ENCODE measurements at regions not wholly inside any gene's neighbourhood (a gene's known extent, or its start where the extent isn't known, plus 50 kb on each side); places are given as distances from the start of the nearest gene placed in this dataset.
"Not testable (repeated sequence)": the region's sequence is repeated elsewhere in the genome, so short reads cannot be mapped to it uniquely, and the experiment has no call there.

GRCh38 chr3:78266550-78266949 is 1226.7 kb downstream of the ROBO2 start:
- not testable (repeated sequence) for DNase-seq

- no peak for DNase-seq
Measured at GRCh38 chr3:78267235-78267634, 1227.3 kb downstream of the ROBO2 start.

GRCh38 chr3:78268087-78268486 is 1228.2 kb downstream of the ROBO2 start:
- no peak for DNase-seq

DNA sequence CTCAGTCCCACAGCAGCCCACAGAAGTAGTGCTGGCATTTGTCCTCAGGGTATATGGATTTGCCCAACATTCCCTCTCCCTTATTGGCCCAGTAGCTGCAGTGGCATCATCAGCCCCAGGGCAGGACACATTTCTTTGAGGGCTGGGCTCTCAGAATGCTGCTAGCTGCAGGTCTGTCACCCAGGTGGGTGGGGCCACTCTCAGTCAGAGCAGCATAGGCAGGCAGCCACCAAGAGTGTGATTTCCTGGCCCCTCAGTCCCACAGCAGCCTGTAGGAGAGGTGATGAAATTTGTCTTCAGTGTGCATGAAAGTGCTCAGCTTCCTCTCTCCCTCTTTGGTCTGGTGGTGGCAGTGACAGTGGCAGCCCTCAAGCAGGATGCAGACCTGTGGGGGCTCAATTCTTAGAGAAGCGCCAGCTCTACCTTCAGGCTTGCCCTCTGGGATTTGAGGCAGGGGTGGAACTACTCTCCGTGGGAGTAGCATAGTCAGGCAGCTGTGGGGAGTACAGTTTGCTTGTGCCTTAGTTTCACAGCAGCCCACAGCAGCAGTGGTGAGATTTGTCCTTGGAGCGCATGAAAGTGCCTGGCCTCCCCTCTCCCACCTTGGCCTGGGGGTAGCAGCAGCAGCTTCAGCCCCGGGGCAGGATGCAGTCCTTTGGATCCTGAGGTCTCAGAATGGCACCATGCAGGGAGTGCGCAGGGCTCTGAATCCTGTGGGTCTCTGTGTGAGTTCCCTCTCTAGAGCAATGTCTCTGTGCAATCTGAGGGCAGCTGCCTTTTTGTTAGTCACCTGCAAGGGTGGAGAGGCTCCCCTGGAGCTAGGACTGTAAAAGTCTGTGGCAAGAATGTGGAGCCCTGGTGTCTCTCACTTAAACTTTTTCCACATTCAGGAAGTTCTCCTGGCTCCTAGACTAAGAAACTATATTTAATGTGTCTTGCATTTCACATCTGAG is 1229.1 kb downstream of the ROBO2 start:
- no peak for DNase-seq

DNA sequence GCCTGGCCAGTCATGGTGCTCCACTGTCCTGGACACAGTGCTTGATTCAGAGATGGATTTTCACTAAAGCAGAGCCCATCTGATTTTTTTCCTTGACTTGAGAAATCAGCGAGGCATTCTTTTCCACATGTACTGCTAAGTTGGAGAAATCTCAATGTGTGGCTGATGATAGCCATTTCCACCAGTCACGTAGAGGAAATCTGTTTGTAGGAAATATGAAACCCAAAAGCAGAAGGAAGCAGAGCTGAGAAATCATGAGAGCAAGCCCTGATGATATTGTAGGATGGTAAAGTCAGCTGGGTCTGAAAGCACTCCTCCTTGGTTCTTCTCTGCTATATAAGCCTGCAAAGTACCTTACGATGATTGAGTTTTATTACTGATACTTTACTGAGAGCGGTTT is 1233.4 kb downstream of the ROBO2 start:
- no peak for DNase-seq

GRCh38 chr3:78274475-78275065 is 1234.7 kb downstream of the ROBO2 start:
- DNase-seq, result no peak

GRCh38 chr3:78275420-78275852 is 1235.5 kb downstream of the ROBO2 start:
- DNase-seq, result no peak

- no peak for DNase-seq
Measured at GRCh38 chr3:78277220-78277619, 1237.3 kb downstream of the ROBO2 start.

GRCh38 chr3:78277801-78278200 is 1237.9 kb downstream of the ROBO2 start:
- DNase-seq, result no peak

GRCh38 chr3:78279091-78279490 is 1239.2 kb downstream of the ROBO2 start:
- no peak for DNase-seq

DNA sequence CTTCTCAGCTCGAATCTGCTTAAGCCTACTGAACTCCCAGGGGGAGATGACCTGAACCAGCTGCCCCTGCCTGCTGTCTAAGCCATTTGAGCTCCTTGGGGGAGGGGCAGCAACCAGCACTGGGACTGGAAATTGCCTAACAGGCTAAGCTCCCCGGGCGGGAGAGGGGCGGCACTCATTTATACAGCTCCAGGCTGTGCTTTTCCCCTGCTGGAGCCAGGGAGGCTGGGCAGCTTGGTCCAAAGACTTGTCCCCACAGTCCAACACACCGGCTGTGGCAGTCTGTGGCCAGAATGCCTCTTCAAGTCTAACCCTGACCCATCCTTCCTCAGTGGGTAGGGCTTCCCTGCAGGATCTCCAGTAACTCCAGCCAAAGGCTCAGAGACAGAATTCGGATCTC is 1241.5 kb downstream of the ROBO2 start:
- no peak for DNase-seq

- DNase-seq, result no peak
Measured at GRCh38 chr3:78283994-78284393, 1244.1 kb downstream of the ROBO2 start.

- DNase-seq, result no peak
Measured at GRCh38 chr3:78285032-78285728, 1245.3 kb downstream of the ROBO2 start.

GRCh38 chr3:78287085-78287484 is 1247.2 kb downstream of the ROBO2 start:
- DNase-seq, result no peak

GRCh38 chr3:78293284-78293683 is 1253.4 kb downstream of the ROBO2 start:
- no peak for DNase-seq

GRCh38 chr3:78304115-78304514 is 1264.2 kb downstream of the ROBO2 start:
- DNase-seq, result no peak

- no peak for DNase-seq
Measured at GRCh38 chr3:78312851-78313250, 1273.0 kb downstream of the ROBO2 start.

DNA sequence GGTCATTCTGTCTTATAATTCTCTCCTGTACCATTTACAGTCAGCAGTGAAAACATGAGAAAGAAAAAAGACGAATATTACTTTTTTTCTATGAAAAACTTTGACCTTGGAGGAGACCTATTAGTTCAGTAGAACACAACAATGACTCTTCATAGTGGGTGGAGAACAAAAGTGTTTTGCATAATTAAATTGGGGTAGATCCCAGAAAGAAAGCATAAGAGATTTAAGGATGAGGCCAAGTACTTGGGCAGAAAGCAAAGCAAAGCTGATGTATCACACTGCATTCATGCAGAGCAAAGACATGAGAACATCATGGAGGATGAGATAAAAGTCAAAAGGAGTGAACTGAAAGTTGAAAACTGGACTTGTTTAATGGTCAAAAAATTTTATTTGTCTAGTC is 1273.4 kb downstream of the ROBO2 start:
- DNase-seq, result no peak

- DNase-seq, result no peak
Measured at GRCh38 chr3:78314327-78314726, 1274.4 kb downstream of the ROBO2 start.

DNA sequence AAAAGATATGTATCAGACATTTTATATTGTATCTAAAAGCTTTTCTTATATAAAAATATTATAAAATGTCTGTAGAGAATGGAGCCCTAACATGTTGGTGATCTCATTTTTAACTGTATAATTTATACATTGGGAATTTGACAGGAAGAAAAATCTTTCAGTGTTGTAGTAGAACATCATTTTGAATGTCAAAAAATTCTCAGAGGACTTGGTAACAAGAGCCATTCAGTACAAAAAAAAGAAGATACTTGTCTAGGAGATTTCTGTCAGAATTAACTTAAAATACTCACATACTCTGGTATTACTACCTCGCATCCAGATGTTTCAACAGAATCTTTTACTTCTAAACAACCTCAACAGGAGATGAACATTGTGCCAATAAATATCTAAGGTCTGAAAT is 1277.9 kb downstream of the ROBO2 start:
- no peak for DNase-seq

DNA sequence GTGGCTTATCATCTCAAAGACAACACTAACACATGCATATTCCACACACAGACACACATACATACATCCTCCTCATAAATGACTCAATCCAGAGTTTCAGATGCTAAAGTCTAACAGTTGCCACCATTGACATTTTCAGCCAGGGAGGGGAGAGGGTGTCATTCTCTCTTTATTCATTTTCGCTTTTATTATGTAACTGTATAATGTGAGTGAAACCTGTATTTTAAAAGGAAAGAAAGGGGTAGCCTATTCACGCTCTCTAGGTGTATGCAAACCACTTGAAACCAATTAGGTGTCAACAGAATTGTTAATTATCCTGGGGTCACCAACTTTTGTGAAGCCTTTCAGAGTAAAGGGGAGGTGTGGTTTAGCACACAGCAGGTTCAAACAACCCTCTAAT is 1282.9 kb downstream of the ROBO2 start:
- DNase-seq, result no peak

DNA sequence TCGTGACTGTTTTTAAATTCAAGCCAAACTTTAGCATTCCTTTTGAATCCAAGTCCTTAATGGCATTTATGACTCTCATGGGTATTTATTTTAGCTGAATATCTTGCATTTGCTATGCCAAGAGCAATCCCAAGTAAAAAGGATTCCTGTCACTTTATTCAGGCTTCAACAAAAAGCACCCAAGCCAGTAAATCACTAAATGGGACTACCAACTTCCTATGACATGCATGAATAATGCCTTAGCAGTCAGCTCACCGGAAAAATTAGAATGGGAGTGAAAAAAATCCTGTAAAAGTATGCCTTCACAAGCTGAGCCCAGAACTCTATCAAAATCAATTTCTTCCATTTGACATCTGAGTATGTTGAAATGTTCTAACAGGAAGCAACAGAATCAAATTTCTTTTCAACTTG is 1297.9 kb downstream of the ROBO2 start:
- DNase-seq, result no peak

- no peak for DNase-seq
Measured at GRCh38 chr3:78338405-78338804, 1298.5 kb downstream of the ROBO2 start.

GRCh38 chr3:78343221-78343620 is 1303.3 kb downstream of the ROBO2 start:
- DNase-seq, result no peak

Measured in activated CD8-positive, alpha-beta memory T cell treated with anti-CD3 and anti-CD28 coated beads, Interleukin-2, amount 50 U/mL, for 4 hours (primary cell).